Activated effector memory CD4-positive, alpha-beta T cell treated with Interleukin-2 at 50 U/mL for 16 hours (primary cell): ENCODE measurements at regions not wholly inside any gene's neighbourhood (a gene's known extent, or its start where the extent isn't known, plus 50 kb on each side); places are given as distances from the start of the nearest gene placed in this dataset.

Experiments used
- DNase-seq: peaks from one replicate; pipeline ENCODE4 v3.0.0-alpha.2; 2020

DNA sequence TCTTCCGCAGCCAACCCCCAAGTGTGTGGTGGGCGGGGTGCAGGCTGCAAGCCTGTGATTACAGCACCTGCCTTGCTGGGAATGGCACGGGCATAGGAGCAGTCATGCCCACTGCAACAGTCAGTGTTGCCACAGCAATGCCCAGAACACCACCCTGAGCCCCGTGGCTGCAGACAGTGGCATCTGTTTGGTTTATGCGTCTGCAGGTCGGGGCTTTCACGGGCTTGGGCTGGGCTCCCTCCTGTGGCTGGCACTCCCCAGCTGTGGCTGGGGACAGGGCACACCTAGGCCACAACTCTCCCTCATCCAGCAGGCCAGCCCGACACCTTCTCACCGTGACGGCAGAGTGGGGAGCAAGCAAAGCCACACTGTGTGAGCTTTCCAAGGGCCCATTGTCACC lies 115.3 kb upstream of the C1QTNF9B start:
- no peak for DNase-seq

DNA sequence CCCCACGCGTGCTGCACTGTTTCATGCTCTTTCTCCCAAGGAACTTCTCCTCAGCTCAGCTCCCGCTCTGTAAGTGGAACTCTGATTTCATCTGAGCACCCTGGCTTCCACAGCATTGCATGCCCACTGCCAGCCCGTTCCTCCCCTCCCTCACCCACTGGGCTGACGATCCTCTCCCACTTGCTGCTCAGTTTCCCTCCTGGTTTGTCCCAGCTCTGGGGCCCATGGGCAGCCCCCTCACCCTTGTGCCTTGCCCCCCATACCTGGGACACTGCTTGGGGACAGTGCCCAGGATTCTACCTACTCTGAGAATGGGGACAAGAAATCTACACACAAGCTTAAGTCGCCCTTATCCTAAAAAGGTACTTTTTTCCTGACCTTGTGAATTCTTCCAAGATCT lies 115.9 kb upstream of the C1QTNF9B start:
- DNase-seq, result no peak

DNA sequence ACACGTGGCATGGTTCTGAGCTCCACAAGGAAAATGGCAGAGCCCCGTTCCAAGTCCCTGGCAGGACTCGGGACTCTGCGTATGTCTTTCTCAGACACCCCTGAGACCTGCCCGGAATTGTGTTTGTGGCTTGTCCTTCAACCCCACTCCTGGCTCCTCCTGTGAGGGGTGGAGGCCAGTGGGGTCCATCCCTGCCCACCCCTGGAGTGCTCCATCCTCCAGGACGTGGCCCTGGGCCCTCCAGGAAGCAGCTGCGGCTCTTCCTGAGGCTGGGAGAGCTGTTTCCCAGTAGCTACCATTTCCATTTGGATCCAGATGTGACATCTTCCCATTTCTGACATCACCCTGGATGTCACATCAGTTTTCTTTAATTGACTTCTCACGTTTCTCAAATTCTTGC lies 118.7 kb upstream of the C1QTNF9B start:
- no peak for DNase-seq

DNA sequence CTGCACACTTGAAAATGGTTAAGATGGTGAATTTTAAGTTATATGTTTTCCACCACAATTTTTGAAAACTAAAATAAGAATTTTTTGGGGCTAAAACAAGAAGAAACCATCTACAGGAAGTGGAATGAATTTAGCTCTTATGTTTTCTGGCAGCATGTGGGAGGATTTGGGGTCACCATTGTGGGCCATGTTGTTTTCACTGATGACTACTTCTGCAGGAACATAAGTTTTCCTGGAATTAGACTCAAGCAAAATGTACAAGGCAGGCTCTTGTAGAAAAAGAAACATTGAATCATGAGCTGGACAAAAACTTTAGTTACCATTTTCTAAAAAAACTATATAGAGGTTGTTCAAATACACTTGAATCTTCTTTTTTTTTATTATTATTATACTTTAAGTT lies 125.3 kb upstream of the C1QTNF9B start:
- DNase-seq, result no peak

DNA sequence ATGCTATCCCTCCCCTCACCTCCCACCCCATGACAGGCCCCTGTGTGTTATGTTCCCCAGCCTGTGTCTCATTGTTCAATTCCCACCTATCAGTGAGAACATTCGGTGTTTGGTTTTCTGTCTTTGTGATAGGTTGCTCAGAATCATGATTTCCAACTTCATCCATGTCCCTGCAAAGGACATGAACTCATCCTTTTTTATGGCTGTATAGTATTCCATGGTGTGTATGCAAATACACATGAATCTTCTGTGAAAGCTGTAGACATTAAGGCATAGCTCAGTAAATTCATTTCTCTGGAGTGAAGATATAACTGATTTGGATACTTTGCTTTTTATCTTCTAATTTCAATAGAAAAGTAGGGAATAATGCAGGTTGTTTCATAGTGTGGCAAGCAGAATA lies 125.8 kb upstream of the C1QTNF9B start:
- no peak for DNase-seq

DNA sequence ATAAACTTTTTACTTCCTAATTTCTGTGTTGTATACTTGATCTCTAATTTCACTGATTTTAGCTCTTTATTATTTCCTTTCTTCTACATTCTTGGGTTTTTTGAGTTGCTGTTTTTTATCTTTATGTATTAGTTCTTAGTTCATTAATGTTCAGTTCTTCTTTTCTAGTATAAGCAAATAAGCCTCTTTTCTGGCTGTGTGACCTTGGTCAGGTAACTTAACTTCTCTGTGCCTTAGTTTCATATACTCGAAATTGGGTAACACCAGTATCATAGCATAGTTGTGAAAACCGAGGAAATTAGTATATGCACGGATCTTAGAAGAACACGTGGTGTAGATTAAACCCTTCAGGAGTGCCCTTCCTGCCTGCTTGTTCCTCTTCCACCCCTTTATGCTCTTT lies 130.2 kb upstream of the C1QTNF9B start:
- no peak for DNase-seq

DNA sequence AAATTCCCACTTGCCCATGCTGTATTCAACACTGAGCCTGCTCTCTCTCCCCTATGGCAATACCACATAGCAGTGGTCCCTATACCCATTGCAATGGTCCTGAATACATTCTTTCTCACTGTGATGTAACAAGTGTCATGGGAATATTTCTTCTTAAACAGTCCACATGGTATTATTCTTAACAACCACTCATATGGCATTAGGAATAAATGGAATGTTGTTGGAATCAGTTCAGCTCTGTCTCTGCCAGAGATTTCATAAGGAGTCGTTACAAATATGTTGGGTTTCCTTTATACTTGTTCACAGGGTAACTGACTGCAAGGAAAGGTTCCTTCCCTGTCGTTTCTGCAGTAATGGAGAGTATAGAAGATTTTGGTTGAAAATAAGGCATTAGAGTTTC lies 128.3 kb upstream of the SPATA13 start:
- no peak for DNase-seq

DNA sequence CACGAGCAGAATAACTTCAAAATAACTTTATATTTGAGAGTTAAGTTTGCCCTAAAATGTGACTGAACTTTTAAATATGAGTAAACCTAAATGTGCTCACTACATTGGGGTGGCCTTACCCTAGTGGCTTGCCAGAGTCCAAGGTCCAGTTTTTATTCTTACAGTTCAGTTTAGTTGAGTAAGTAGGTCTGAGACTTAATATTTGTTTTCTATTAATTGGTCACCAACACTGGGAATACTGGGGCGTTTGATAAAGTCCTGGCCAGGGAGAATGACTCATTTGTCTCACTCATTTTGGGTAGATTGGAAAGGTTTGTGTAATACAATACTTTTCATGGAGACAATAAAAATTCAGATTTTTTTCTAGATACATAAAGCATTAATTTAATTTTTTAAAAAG lies 127.8 kb upstream of the SPATA13 start:
- DNase-seq, result no peak

DNA sequence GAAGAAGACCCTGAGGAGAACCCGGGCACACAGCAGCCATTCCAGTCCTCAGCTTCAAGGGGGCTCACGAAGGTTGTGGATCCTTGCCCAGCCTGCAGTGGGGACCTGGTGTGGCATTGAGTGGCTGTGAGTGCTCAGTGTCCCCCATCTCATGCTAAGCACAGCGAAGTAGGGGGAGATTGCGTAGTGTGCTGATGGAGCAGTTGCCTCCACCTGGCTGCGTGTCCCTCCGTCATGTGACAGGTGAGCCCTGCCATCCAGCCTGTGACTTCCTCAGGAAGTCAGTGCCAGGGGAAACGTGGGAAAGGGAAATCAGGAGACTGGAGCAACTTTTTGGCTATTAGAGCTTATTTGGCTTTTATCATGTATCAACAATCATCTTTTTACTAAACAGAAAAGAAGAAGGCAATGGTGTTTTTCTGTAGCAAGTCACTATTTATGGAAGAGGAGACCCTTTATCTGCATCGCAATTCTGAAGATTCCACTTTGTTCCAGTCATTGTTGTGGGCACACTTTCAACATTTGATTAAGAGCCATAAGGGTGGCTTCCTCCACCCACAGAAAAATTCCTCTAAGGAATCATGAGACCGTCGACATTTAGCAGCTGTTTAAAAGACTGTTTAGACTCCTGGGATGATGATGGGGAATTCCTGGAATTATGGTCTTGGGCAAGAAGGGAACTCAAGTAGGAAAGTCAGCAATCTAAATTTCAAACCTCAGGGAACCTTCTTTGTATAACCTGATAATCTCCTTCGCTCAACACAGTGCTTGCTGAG lies 126.8 kb upstream of the SPATA13 start:
- DNase-seq, result no peak

DNA sequence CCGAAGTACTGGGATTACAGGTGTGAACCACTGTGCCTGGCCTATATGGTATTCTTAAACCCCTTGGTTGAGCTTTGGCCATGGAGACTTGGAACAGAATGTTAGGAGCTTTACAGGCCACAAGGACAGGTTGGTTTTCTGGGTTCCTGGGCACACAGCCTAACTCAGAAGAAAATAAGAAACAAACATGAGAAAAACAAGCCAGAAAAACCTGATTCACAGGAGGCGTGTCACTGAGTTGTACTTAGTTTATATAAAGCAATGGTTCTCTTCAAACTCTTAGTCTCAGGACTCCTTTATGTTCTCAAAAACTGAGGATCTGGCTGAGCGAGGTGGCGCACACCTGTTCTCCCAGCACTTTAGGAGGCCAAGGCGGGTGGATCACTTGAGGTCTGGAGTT lies 125.1 kb upstream of the SPATA13 start:
- DNase-seq, result no peak

DNA sequence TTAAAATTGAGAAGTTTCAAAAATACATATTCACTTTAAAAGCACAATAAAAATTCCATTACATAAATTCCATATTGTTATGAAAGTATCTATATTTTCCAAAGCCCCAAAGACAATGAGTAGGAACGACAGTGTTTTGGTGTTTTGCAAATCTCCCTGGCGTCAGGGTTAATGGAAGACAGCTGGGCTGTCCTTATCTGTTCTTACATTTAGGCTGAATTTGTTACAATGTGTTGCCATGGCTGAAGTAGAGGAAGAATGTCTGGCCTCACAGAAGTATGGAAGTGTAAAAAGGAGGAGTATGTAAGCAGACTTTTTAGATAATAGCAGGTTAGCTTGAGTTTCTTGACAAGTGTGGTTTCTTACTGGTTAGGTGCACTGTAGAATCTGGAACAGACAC lies 124.4 kb upstream of the SPATA13 start:
- DNase-seq, result no peak

DNA sequence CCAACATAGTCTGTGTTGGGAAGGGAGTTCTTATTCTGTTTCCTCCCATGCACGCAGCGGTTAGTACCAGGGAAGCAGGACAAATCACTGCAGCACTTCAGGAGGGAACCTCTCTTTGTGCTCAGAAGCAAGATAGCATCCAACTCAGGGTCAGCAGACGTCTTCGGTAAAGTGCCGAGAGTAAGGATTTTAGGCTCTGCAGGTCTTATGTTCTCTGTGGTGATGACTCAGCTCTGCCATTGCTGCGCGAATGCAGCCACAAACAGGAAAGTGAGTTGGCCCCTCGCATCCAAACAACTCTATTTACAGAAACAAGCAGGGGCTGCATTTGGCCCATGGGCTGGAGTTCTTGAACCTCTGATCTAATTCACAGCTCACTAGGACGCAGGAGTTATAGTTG lies 122.1 kb upstream of the SPATA13 start:
- DNase-seq, result no peak

DNA sequence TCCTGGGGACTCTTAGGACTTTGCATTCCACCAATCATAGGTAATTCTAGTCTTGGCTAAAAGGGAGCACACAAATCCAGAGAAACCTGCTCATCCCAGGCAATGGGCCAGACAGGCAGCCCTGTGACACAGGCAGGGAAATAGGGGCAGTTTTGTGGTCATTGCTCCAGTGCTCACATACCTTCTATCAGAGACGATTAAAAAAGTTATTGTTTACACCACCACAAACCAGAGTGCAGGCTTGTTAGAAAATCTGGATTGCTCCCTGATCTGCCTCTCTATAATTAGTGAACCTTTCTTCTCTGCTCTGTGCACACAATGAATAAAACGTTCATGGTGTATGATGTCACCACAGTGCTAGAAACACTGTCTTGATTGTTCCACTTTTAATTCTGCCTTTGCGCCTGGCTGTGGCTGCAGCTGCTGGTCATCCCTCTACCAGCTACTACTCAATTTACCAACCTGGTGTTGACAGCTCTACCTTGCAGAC lies 121.6 kb upstream of the SPATA13 start:
- no peak for DNase-seq

DNA sequence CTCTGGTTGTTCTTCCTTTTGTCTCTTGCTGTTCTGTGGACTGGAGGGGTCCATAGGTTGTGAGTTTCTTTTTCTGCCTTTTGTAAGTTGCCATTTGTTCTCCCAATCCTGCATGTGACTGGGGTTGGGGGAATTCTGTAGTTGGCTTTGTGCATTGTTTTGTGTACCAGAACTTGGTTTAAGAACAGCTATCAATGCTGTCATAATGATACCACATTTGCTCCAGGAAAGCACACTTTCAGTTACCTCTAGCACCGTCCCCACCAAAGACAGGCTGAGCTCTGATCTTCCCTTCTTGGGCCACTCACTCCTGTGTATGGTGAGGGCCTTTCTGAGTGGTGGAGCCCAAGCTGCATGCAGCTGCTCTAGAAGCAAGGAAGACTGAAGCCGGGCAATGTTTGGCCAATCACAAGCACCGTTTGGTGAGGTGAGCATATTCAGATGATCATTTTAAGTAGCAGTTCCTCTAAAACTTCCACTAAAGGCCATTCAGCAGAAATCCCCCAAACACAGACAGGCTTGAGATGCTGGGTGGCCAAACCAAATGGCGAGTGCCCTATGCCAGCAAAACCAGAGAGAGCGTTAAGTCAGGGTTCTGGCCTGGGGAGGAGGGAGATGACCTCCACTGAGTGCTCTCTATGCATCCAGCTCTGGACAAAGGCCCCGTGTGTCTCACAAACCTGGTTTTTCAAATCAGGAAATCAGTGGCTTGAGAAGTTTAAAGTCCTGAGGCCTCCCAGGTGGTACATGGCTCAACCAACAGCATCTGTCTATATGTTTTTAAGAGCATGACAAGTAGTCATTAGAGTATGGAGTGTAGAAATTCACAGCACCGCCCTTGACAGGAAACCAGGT lies 120.7 kb upstream of the SPATA13 start:
- no peak for DNase-seq

DNA sequence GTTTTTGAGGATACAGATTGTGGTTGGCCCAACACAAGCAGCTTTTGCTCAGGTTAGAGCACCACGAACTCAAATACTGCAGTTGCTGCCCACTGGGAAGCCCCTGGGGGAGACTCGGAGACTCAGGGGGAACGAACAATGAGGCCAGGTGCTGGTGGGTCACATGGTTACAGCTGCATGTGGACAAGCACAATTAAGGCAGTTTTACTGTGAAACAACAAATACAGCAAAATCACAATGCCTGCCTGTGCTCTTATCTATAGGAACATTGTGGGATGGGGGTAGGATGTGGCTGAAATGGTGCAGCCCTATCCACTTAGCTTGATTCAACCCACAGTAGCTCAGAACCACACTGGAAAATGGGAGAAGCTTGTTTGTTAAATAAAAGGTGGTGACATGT lies 119.7 kb upstream of the SPATA13 start:
- no peak for DNase-seq

DNA sequence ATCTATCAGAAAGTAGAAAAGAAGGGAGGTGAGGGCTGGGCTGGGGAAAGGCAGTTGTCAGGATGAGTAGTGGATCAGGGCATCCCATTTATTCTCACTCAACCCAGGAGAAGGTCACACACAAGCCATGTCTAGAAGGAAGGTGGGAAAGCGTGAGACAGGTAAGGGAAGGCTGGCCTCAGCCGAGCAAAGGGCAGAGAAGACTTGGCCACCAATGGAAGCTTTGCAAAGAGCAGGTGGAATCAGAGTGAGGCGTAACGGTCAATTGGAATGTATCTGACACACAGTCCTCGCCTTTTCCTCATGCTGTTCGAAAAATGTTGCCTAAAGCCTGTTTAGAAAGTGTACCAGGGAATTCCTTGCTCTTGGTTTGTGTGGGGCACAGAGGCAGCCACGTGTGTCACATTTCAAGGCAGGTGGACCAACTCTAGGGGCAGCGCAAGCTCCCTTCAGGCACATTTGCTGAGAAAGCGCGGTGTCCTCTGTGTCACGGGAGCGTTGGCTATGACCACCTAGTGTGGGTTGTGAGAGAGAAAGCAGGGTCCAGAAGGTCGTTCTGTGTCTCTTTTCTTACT lies 118.8 kb upstream of the SPATA13 start:
- no peak for DNase-seq

DNA sequence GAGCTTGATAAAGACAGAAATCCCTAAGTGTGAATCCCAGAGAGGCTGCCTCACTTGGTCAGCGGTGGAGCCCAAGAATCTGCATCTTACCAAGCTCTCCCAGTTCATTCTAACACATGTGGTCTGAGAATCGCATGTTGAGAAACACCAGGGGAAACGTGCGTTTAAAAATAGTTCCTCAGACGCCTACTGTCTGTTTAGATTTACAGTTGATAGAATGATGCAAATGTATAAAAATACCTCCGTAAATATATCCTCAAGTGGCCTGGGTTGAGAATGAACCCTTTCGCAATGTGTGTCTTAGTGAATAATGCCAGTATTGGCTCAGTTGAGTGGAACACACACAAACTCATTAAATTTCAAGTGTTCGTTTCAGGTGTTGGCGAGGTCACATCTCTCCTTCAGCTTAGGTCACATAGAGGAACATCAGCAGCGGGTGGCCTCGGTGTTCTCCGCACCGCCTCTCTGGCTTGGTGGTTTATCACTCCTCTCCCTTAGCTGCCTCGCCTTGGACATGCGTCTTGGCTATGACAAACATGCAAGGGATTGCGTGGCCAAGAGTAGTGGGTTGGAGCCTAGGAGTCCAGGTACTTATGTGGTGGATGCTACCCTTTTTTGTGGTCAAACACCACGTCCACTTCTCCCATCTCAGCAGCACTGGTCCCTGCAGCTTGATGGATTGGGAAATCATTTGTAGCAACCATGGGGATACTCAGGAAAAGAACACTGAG lies 117.6 kb upstream of the SPATA13 start:
- DNase-seq, result no peak

DNA sequence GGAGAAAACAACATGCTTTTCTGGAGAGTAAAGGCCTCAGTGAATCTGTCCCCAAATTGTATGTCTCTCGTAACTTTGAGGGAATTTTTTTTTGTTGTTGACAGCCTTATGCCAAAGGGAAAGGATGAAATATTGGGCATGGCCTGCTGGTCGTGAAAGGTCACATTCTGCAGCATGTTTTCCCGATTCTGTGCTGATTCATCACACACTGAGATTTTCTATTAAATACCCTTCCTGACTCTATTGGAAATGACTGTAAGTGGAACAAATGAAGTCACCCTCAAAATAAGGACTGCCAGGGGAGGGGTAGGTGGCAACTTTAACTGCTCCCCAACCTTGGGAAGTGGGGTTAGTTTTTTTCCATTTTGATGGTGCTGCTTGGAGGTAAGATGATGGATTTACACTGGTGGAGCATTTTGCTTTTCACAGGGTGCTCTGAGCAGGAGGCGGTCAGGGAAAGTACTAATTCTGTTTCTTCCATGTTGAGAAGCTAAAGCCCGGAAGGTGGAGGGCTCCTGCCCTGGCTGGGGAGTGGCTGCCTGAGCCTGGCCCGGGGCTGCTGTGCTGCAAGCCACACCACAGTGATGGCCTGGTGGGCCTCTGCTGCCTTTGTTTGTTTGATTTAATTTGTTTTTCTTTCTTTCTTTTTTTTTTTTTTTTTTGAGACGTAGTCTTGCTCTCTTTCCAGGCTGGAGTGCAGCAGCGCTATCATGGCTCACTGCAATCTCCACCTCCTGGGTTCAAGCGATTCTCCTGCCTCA lies 116.8 kb upstream of the SPATA13 start:
- DNase-seq, result no peak

DNA sequence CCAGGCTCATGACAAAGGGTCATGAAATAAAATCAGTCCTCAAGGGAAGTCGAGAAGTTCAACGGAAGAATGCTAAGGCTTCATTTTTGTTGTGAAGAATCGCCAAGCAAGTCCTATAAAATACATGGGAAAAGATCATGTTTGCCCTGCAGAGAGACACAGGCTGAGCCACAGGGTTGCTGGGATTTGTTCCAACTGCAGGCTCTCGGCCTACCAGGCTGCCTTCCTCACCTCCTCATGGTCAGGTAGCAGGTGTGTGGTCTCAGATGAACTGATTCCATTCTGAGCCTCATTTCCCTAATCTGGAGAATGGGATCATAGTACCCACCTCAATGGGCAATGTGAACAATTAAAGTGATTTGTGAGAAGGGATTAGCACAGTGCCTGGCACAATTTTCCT lies 114.9 kb upstream of the SPATA13 start:
- no peak for DNase-seq

DNA sequence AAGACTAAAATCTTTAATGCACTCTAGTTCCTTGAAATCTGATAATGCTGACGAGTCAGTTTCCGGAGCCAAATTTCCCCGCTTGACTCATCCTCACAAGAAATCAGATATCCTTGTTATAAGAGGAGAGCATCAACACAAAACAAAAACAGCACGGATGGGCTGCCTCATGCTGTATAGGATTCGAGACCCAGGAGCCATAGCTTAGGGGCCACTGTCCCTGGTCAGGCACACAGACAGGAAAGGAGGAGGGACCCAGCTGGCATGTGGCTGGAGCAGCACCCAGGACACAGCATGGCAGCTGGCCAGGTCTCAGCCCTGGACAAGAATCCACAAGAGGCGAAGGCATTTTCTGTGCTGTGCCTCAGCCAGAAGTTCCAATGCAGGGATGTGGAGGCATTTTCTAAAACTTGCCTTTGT lies 110.2 kb upstream of the SPATA13 start:
- no peak for DNase-seq

DNA sequence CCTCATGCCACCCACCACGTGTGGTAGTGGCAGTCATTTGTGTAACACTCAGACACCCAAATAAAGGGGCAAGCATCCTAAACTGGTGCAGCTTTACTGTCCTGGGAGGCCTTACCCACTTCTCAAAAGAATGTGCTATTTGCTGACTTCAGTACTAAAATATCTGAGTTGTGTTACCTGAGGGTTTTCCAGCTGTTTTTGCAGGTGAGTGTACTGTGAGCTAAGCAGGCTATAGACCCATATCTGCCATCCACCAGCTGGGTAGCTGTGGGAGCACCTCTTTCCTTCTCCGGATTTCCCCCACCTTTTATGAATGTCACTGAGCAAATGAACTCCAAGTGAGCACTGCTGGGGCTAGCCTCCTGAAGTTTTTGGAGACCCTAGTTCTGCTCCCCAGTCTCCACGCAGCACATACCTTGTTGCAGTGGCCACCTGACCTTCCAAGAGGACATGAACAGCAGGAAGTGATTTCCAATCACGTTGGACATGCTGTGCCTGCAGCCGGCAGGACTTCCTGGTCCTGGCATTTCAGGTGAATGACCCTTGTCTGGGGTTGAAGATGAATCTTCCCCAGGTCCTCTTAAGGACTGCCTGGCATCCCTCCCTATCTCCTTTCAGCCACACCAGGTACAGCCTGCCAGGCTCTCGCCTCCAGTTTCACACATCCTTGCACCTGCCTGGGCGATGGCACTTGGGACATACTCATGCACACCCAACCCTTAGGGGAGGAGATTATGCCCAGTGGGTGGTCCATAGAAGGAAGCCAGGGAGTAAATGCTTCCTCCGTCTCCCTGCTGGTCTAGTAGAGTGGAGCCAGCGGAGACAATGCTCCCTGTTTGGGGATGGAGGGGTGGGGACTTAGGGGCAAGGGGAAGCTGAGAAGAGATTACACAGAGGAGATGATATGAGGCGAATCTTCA lies 109.5 kb upstream of the SPATA13 start:
- DNase-seq, result no peak
